ENCODE measurements at regions not wholly inside any gene's neighbourhood (a gene's known extent, or its start where the extent isn't known, plus 50 kb on each side); places are given as distances from the start of the nearest gene placed in this dataset.
"Not testable (repeated sequence)": the region's sequence is repeated elsewhere in the genome, so short reads cannot be mapped to it uniquely, and the experiment has no call there.

DNA sequence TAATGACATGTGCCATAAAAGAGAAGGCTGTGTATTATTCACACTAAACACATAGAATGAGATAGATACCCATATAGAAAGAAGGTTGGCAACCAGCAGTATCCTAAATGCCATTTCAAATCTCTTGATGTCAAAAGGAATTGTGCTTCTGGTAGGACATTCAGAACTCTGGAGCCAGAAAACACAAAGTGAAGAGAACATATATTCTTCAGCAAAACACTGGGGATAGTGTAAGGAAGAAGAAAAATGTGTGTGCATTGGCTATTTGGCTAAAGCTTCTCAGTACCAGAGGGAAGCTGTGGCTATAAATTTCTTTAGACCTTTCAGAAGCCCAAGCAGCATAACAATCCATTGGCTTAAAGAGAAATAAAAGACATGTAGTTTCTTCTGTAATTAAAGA is 551.6 kb upstream of the C9orf72 start:
- Histone ChIP-seq H3K4me1 (ENCODE audit: insufficient read depth, low read length) (no peaks in the 10 kb centered on the region), H3K27me3 (ENCODE audit: insufficient read depth, low read length) (no peaks in the 10 kb centered on the region), H3K9me3 (ENCODE audit: low read depth, low read length) (no peaks in the 10 kb centered on the region), H3K4me3 (ENCODE audit: low read length) (no peak overlapping the region)

DNA sequence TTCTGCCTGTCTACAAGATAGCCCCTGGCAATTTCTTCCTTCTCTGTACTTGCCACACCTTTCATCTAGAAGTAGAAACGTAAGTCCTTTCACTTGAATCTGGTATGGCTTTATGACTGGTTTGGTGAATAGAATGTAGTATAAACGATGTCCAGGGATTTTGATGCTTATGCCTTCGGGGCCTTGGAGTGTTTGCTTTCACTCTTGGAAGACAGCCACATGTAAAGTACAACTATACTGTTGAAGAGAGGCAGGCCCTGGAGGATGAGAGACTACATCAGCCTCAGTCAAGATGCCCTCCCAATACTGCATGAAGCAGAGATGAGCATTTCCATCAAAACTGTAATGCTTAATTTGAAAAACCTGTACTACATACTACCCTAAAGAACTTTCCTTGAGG is 553.8 kb upstream of the C9orf72 start:
- Histone ChIP-seq H3K9me3 (ENCODE audit: low read depth, low read length) (no peaks in the 10 kb centered on the region), H3K27me3 (ENCODE audit: insufficient read depth, low read length) (no peaks in the 10 kb centered on the region), H3K4me1 (ENCODE audit: insufficient read depth, low read length) (no peaks in the 10 kb centered on the region), H3K4me3 (ENCODE audit: low read length) (no peak overlapping the region)

DNA sequence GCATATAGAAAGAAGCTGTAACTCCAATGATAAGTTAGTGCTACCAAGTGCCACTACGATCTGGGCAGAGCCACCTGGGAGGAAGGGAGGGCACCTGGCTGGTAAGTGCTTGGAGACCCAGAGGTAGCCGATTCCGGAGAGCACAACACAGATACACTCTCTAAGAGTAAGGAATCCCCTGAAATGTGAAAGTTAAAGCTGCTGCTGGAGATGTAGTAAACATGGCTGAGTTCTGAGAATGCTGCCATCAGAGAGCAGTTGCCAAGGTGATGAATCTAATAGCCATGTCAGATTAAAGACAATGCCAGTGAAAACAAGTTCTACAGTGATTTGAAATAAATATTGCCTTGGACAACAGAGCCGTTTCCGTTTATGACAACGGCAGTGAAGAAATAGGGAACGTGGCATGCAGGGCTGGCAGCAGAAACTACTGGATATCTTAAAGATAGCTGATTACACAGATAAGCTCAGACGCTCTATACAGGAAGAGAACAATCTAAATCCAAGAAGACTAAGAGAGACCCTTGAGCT is 561.2 kb upstream of the C9orf72 start:
- Histone ChIP-seq H3K9me3 (ENCODE audit: low read depth, low read length) (no peaks in the 10 kb centered on the region), H3K4me1 (ENCODE audit: insufficient read depth, low read length) (no peaks in the 10 kb centered on the region), H3K27me3 (ENCODE audit: insufficient read depth, low read length) (no peaks in the 10 kb centered on the region), H3K4me3 (ENCODE audit: low read length) (no peak overlapping the region)

DNA sequence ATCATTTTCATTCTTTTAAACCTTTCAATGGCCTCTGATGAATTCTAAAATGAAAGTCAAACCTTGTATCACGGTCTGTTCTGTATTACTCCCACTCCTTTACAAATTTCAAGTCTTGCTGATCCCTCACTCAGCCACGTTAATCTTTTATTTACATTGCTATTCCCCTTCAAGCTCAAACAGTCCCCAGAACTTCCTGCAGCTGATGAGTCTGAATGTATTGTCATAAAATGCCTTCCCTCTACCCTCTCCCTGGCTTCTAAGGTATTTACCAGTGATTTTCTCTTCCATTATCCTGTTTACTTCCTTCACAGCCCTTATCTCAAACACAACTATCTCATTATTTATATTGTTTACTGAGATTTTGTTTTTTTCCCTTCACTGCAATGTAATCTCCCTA is 562.3 kb upstream of the C9orf72 start:
- Histone ChIP-seq H3K9me3 (ENCODE audit: low read depth, low read length) (no peaks in the 10 kb centered on the region), H3K27me3 (ENCODE audit: insufficient read depth, low read length) (no peaks in the 10 kb centered on the region), H3K4me3 (ENCODE audit: low read length) (no peak overlapping the region), H3K4me1 (ENCODE audit: insufficient read depth, low read length) (no peaks in the 10 kb centered on the region)

DNA sequence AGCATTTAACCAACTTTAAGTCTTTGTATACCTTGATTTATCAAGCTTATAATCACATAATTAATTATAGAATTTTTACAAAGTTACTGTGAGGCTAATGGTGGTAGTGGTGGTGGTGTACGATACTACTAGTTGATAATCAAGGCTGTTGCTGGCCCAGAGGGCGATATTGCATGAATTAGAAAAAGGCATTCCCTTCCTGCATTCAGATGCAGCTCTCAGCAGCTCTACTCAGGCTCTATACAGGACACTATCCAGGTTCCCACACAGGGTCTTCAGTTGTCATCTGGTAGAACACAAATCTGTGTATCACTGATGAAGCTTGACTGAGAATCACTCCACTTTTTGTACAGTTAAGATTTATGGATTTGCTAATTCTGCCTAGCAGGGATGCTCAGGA is 562.8 kb upstream of the C9orf72 start:
- Histone ChIP-seq H3K4me3 (ENCODE audit: low read length) (no peak overlapping the region), H3K4me1 (ENCODE audit: insufficient read depth, low read length) (no peaks in the 10 kb centered on the region), H3K27me3 (ENCODE audit: insufficient read depth, low read length) (no peaks in the 10 kb centered on the region), H3K9me3 (ENCODE audit: low read depth, low read length) (no peaks in the 10 kb centered on the region)

DNA sequence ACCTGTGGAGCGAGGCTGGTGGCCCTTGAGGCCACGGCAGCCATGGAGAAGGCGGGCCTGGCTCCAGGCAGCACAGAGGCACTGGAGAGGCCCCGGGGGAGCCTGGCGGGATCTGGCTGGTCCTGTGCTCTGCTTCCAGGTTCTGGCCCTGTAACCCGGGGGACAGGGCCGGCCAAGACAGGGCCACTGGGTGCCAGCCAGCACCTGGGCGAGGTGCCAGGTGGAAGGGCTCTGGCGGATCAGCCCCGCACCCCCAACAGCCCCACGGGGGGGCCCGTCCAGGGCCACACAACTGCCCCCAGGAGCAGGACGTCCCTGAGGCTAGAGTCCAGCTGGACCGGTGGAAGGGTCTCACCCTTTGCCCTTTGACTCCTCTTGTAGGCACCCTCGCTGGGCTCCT is 574.1 kb upstream of the C9orf72 start:
- not testable (repeated sequence) for H3K27me3 ChIP-seq (ENCODE audit: insufficient read depth, low read length); H3K4me1 ChIP-seq (ENCODE audit: insufficient read depth, low read length); H3K4me3 ChIP-seq (ENCODE audit: low read length); H3K9me3 ChIP-seq (ENCODE audit: low read depth, low read length)

DNA sequence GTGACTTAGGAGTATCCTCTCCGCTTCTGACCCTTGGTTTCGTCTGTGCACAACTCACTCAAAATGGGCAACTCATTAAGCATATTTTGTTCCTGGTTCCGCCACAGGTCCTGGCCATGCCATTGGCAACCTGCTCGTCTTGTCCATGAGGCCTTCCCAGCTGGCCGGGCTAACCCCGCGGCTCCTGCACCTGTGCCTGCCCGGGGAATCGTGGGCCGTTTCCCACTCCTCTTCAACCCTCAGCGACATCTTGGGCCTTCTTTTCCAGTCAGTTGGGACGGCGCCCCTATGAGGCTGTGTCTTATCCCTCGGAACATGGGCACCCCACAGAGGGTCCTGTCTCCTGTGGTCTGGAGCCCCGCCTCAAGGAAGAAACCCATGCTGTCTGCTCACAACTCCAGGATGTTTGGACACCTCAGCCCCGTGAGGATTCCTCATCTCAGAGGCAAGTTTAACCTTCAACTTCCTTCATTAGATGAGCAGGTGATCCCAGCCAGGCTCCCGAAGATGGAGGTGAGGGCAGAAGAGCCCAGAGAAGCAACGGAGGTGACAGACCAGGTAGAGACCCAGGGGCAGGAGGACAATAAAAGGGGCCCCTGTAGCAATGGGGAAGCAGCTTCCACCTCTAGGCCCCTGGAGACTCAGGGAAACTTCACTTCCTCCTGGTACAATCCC is 574.8 kb upstream of the C9orf72 start:
- H3K27me3 ChIP-seq (ENCODE audit: insufficient read depth, low read length); H3K4me3 ChIP-seq (ENCODE audit: low read length); H3K4me1 ChIP-seq (ENCODE audit: insufficient read depth, low read length); H3K9me3 ChIP-seq (ENCODE audit: low read depth, low read length): not testable (repeated sequence)

DNA sequence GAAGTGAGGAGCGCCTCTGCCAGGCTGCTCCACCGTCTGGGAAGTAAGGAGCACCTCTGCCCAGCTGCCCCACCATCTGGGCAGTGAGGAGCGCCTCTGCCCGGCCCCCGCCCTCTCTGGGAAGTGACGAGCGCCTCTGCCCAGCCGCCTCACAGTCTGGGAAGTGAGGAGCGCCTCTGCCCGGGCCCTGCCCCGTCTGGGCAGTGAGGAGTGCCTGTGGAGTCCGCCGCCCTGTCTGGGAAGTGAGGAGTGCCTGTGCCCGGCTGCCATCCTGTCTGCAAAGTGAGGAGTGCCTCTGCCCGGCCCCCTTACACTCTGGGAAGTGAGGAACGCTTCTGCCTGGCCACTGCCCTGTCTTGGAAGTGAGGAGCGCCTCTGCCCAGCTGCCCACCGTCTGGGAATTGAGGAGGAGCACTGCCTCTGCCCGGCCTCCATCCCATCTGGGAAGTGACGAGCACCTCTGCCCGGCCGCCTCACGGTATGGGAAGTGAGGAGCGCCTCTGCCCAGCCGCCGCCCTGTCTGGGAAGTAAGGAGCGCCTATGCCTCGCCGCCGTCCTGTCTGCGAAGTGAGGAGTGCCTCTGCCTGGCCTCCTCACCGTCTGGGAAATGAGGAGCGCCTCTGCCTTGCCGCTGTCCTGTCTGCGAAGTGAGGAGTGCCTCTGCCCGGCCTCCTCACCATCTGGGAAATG is 576.2 kb upstream of the C9orf72 start:
- H3K4me1 ChIP-seq (ENCODE audit: insufficient read depth, low read length); H3K9me3 ChIP-seq (ENCODE audit: low read depth, low read length); H3K27me3 ChIP-seq (ENCODE audit: insufficient read depth, low read length); H3K4me3 ChIP-seq (ENCODE audit: low read length): not testable (repeated sequence)

DNA sequence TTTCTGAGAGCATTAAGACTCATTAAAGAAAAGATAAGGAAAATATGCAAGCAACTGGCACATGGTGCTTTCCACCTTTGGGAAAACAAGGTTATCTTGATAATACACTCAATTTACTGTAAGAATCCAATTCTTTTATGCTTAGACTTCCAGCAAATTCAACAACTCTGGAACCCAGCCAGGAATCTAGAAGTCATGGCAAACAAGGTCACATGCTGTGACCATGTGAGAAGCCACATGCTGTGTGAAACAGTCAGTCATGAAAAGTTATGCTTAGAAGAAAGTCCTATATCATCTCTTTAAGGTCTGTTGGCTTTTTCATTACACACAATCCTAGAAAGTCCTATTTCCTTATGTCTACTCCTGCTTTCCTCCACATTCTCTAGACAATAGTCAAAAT is 581.8 kb upstream of the C9orf72 start:
- Histone ChIP-seq H3K9me3 (ENCODE audit: low read depth, low read length) (no peaks in the 10 kb centered on the region), H3K4me3 (ENCODE audit: low read length) (no peak overlapping the region)

DNA sequence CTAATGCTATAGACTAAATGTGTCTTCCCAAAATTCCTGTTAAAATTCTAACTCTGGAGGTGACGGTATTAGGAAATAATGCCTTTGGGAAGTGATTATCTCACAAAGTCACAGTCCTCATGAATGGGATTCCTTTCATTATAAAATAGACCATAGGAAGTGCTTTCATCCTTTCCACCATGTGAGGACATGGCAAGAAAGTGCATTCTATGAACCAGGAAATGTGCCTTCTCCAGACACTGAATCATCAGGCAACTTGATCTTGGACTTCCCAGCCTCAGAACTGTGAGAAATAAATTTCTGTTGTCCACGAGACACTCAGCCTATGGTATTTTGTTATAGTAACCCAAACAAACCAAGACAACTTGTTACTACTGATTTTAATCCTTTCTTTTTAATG is 582.4 kb upstream of the C9orf72 start:
- Histone ChIP-seq H3K27me3 (ENCODE audit: insufficient read depth, low read length) (no peaks in the 10 kb centered on the region), H3K4me3 (ENCODE audit: low read length) (no peak overlapping the region), H3K9me3 (ENCODE audit: low read depth, low read length) (no peaks in the 10 kb centered on the region), H3K4me1 (ENCODE audit: insufficient read depth, low read length) (no peaks in the 10 kb centered on the region)

More for the DNA sequence above, 581.8 kb upstream of the C9orf72 start:
- H3K27me3 ChIP-seq (ENCODE audit: insufficient read depth, low read length): no peaks in the 10 kb centered on the region
- H3K4me1 ChIP-seq (ENCODE audit: insufficient read depth, low read length): no peaks in the 10 kb centered on the region

DNA sequence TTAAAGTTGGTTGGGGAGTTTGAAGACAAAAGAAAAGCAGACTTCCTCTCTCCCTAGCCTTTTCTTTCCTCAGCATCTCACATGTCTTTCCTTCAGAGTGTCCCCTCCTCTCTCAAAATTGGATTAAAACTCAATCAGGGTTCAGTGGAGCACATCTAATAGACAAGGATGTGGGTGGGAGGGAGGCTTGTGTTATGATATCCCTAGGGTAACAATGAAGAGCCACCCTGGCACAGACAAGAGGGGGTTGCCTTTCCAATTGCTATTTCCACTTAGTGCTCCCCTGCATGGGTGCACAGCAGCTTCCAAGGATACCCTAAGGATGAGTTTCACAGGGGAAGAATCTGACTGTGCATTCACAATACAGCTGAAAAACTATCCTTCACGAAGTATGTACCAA is 585.2 kb upstream of the C9orf72 start:
- H3K27me3 ChIP-seq (ENCODE audit: insufficient read depth, low read length): no peaks in the 10 kb centered on the region
- H3K9me3 ChIP-seq (ENCODE audit: low read depth, low read length): no peaks in the 10 kb centered on the region
- H3K4me3 ChIP-seq (ENCODE audit: low read length): no peak overlapping the region
- no peaks in the 10 kb centered on the region for H3K4me1 ChIP-seq (ENCODE audit: insufficient read depth, low read length)

DNA sequence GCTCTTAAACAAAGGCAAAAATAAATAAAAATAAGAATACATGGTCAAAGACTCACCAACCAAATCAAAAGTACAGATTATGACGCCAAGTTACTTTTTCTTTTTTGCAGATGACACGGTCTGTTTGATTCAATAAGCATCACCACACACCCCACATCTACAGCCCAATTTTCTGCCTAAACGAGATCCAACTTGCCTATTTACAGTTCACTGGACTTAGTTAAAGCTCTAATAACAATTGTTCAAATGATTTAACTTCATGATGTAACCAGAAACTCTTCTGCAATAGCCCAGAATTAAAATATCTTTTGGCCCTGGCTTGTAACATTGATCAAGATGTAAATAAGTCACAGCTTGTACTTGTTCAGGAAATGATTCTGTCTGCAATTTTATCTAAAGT is 590.3 kb upstream of the C9orf72 start:
- H3K9me3 ChIP-seq (ENCODE audit: low read depth, low read length): no peaks in the 10 kb centered on the region
- H3K4me1 ChIP-seq (ENCODE audit: insufficient read depth, low read length): no peaks in the 10 kb centered on the region
- no peaks in the 10 kb centered on the region for H3K27me3 ChIP-seq (ENCODE audit: insufficient read depth, low read length)
- H3K4me3 ChIP-seq (ENCODE audit: low read length): no peak overlapping the region

DNA sequence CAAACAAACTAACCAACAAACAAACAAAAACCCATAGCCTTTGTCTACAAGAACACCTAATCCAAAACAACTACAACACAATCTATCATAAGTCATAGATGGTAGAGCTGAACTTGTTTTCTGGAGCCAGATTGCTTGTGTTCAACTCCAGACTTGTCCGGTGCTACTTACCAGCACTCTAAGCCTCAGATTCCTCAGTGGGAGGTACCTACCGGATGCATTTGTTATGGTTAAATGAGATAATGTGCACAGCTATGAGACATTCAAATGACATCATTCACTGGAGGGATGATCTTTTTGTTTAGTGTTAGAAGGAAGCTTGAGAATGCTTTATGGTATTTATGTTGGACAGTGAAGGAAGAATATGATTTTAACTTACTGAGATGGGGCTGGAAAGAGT is 592.9 kb upstream of the C9orf72 start:
- Histone ChIP-seq H3K27me3 (ENCODE audit: insufficient read depth, low read length) (no peaks in the 10 kb centered on the region), H3K9me3 (ENCODE audit: low read depth, low read length) (no peaks in the 10 kb centered on the region), H3K4me1 (ENCODE audit: insufficient read depth, low read length) (no peaks in the 10 kb centered on the region), H3K4me3 (ENCODE audit: low read length) (no peak overlapping the region)

DNA sequence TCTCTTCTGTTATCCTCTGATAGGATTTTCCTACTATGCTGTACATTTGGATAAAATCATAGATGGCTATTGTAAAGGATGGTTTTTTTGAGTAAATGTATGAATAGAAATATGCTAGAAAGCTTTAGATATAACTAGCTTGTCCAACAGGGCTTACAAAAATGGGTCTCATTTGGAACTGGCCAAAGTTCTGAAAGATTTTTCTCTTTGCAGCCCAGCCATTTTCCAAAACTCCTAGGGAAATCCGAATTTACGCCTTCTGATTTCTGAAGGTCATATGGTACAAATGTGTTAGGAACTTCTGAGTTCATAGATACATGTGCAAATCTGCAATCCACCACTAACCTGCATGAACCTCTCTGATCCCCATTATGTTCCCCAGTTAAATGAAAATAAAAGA is 603.9 kb upstream of the C9orf72 start:
- peaks cover 7% of the 10 kb centered on the region for H3K9me3 ChIP-seq (ENCODE audit: low read depth, low read length)
- no peaks in the 10 kb centered on the region for H3K27me3 ChIP-seq (ENCODE audit: insufficient read depth, low read length)
- H3K4me1 ChIP-seq (ENCODE audit: insufficient read depth, low read length): no peaks in the 10 kb centered on the region
- H3K4me3 ChIP-seq (ENCODE audit: low read length): no peak overlapping the region

DNA sequence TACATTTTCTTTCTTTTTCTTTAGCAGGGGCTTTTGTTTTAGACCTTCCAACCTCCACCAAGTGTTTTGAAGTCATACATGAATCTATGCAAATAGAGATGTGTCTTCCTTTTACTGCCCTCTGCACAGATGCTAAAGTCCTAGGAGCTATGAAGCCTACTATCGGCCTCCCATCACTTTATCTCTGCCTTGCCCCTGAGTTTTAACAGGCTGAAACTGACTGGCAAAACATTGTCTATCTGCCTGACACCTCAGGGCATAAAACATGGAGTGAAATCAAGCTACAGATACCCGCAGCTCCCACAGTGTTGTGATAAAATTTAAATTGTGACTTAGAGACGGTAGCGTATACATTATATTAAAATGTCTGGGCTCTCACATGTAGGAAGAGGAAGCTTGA is 604.6 kb upstream of the C9orf72 start:
- peaks cover 7% of the 10 kb centered on the region for H3K9me3 ChIP-seq (ENCODE audit: low read depth, low read length)
- no peak overlapping the region for H3K4me3 ChIP-seq (ENCODE audit: low read length)
- no peaks in the 10 kb centered on the region for H3K27me3 ChIP-seq (ENCODE audit: insufficient read depth, low read length)
- no peaks in the 10 kb centered on the region for H3K4me1 ChIP-seq (ENCODE audit: insufficient read depth, low read length)

DNA sequence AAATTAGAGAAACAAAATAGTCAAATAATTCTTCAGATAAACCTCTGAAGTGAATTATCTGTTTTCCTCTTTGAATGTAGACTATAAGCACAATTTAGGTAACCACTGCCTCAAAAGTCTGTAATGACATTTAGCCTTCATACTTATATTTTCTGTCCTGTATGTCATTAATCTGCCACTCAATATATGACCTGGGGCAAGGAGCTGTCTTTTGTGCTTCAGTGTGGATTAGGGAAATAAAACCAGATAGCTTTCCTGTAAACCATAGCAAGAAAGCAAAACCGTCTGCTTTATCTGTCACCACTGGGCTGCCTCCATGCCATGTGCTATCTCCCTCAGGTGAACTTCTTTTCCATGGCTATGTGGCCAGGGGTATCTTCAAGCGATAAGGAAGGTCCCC is 606.6 kb upstream of the C9orf72 start:
- Histone ChIP-seq H3K4me3 (ENCODE audit: low read length) (no peak overlapping the region), H3K9me3 (ENCODE audit: low read depth, low read length) (peaks cover 8% of the 10 kb centered on the region), H3K27me3 (ENCODE audit: insufficient read depth, low read length) (no peaks in the 10 kb centered on the region)

More for the DNA sequence above, 606.6 kb upstream of the C9orf72 start:
- H3K4me1 ChIP-seq (ENCODE audit: insufficient read depth, low read length): no peaks in the 10 kb centered on the region
